ENCODE measurements at regions not wholly inside any gene's neighbourhood (a gene's known extent, or its start where the extent isn't known, plus 50 kb on each side); places are given as distances from the start of the nearest gene placed in this dataset.
"Not testable (repeated sequence)": the region's sequence is repeated elsewhere in the genome, so short reads cannot be mapped to it uniquely, and the experiment has no call there.

DNA sequence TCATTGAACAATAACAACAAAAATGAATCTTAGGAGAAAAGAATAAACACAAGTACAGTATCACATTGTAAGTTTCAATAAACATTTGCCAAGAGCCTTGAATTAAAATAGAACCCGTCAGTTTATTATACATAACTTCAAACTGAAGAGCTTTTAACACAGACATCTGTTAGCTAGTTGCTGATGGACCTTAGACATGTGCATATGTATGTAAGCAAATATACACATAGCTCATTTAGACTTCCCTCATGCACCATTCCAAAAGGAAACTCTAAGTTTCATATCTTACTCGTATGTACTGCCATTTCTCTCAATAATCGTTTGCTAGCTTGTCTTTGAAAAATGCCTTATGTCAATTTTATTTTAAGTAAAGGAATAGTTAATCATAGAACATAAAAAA lies 235.0 kb downstream of the TENT5A start:
- DNase-seq (ENCODE audit: extremely low spot score): no peak
- ChIA-PET POLR2A (no interaction called here), CTCF (no interaction called here)
- TF ChIP-seq, protein P1, sequence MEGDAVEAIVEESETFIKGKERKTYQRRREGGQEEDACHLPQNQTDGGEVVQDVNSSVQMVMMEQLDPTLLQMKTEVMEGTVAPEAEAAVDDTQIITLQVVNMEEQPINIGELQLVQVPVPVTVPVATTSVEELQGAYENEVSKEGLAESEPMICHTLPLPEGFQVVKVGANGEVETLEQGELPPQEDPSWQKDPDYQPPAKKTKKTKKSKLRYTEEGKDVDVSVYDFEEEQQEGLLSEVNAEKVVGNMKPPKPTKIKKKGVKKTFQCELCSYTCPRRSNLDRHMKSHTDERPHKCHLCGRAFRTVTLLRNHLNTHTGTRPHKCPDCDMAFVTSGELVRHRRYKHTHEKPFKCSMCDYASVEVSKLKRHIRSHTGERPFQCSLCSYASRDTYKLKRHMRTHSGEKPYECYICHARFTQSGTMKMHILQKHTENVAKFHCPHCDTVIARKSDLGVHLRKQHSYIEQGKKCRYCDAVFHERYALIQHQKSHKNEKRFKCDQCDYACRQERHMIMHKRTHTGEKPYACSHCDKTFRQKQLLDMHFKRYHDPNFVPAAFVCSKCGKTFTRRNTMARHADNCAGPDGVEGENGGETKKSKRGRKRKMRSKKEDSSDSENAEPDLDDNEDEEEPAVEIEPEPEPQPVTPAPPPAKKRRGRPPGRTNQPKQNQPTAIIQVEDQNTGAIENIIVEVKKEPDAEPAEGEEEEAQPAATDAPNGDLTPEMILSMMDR (IDR thresholded peaks at IDR 0.05; ENCODE audit: control extremely low read depth, extremely low read depth, low read depth, missing control alignments): no peak

- TF ChIP-seq, protein P1 (IDR thresholded peaks at IDR 0.05; ENCODE audit: control extremely low read depth, extremely low read depth, low read depth, missing control alignments): no peak
- POLR2A ChIA-PET: no interaction called here
- DNase-seq (ENCODE audit: extremely low spot score): no peak
- CTCF ChIA-PET: no interaction called here
Measured at GRCh38 chr6:81515562-81516453, 236.7 kb downstream of the TENT5A start.

- POLR2A ChIA-PET; DNase-seq (ENCODE audit: extremely low spot score): not testable (repeated sequence)
- CTCF ChIA-PET: interaction anchor here (1.1 kb wide), 1 partner anchor 11 kb away, joined by 3 read pairs; no protein-coding TSS in a partner anchor
Measured at GRCh38 chr6:81514195-81514594, 238.3 kb downstream of the TENT5A start.

- ChIA-PET POLR2A (no interaction called here), CTCF (no interaction called here)
- TF ChIP-seq, protein P1 (IDR thresholded peaks at IDR 0.05; ENCODE audit: control extremely low read depth, extremely low read depth, low read depth, missing control alignments): no peak
- no peak for DNase-seq (ENCODE audit: extremely low spot score)
Measured at GRCh38 chr6:81511423-81511822, 241.1 kb downstream of the TENT5A start.

DNA sequence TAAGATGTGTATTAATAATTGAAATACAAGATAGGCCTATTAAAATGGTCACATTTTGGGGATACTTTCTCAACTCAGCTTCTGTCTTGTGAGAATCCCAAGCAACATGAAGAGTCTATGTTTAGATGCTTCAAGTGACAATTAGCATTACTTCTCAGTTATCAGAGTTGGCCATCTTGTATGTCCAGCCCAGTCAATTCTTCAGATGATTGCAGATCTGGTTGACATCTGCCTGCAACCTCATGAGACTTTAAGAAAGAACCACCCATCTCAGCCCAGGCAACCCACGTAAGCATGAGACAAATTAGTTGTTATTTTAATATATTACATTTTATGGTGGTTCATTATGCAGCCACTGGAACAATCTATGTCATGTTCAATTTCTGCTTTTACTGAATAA lies 256.5 kb downstream of the TENT5A start:
- ChIA-PET CTCF (no interaction called here), POLR2A (no interaction called here)
- no peak for DNase-seq (ENCODE audit: extremely low spot score)
- TF ChIP-seq, protein P1 (IDR thresholded peaks at IDR 0.05; ENCODE audit: control extremely low read depth, extremely low read depth, low read depth, missing control alignments): no peak

GRCh38 chr6:81491454-81492101 lies 260.9 kb downstream of the TENT5A start:
- no peak for DNase-seq (ENCODE audit: extremely low spot score)
- POLR2A ChIA-PET: no interaction called here
- TF ChIP-seq, protein P1 (IDR thresholded peaks at IDR 0.05; ENCODE audit: control extremely low read depth, extremely low read depth, low read depth, missing control alignments): no peak
- CTCF ChIA-PET: interaction anchor here (0.8 to 1.6 kb wide), 2 partner anchors 9 to 11 kb away, joined by 3 to 5 read pairs; no protein-coding TSS in a partner anchor

DNA sequence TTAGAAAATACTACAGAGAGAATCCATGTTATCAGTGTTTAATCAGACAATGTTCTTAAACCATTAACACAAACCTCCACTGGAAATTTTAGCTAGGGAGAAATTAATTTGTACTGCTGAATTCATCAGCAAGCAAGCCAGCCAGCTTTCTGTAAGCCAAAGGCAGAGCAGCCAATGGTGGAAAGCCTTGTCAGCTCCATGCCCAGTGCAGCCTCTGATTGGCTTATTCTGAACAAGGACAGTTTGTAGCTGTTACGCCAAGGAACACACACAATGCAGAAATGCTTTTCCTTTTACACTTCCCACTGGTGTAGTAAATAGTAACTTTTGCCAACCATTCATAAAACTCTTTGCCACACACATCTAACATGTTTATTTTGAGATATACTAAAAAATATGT lies 265.0 kb downstream of the TENT5A start:
- ChIA-PET CTCF (interaction anchor here (1.5 kb wide), 1 partner anchor 9 kb away, joined by 3 read pairs; no protein-coding TSS in a partner anchor), POLR2A (no interaction called here)
- TF ChIP-seq, protein P1 (IDR thresholded peaks at IDR 0.05; ENCODE audit: control extremely low read depth, extremely low read depth, low read depth, missing control alignments): no peak
- no peak for DNase-seq (ENCODE audit: extremely low spot score)

Data from GM10248 (cell line).